Keratinocyte (primary cell): ENCODE measurements at regions not wholly inside any gene's neighbourhood (a gene's known extent, or its start where the extent isn't known, plus 50 kb on each side); places are given as distances from the start of the nearest gene placed in this dataset.

Source experiments
- DNase-seq: peaks from one replicate; pipeline ENCODE4 v3.0.0-alpha.2; 2011; ENCODE audit warnings: low read depth, missing footprints, low spot score
- FAIRE-seq: peaks from 2 replicates; lab custom pipeline; 2011; peaks lifted over from hg19 to GRCh38; lab: Jason Lieb, UNC
- H2AFZ ChIP-seq: 2 replicates; pipeline ENCODE4 v1.6.0; 2012; ENCODE audit warnings: low read length, control low read depth, inconsistent platforms; ENCODE audit not compliant: control insufficient read depth
- H3K27ac ChIP-seq: 2 replicates; pipeline ENCODE4 v1.5.1; 2011; ENCODE audit warnings: low read length; ENCODE audit not compliant: control insufficient read depth, insufficient read depth
- H3K27me3 ChIP-seq: 3 replicates; pipeline ENCODE4 v1.6.0; 2011; ENCODE audit warnings: low read length; ENCODE audit not compliant: control insufficient read depth, insufficient read depth; ENCODE audit errors: extremely low read depth
- H3K36me3 ChIP-seq, 2 experiments: 2 replicates in 1 of 2; 3 replicates in 1 of 2; pipeline ENCODE4 v1.5.1; 2011; ENCODE audit warnings: low read length in 2 of 2, mild to moderate bottlenecking in 1 of 2; ENCODE audit not compliant: control insufficient read depth in 2 of 2, insufficient read depth in 2 of 2; ENCODE audit errors: extremely low read depth in 1 of 2
- H3K4me1 ChIP-seq: 3 replicates; pipeline ENCODE4 v1.5.1; 2011; ENCODE audit warnings: low read length; ENCODE audit not compliant: control insufficient read depth, insufficient read depth; ENCODE audit errors: extremely low read depth
- H3K4me2 ChIP-seq: 3 replicates; pipeline ENCODE4 v1.6.0; 2011; ENCODE audit warnings: low read depth, low read length; ENCODE audit not compliant: control insufficient read depth, insufficient read depth; ENCODE audit errors: extremely low read depth
- H3K4me3 ChIP-seq, 3 experiments: fragments of 200-600 bp in 1 of 3; sonication (generic) in 1 of 3; 2 replicates in 2 of 3; 3 replicates in 1 of 3; pipeline ENCODE4 v1.5.1; 2011 to 2016; ENCODE audit warnings: low read length in 3 of 3, mild to moderate bottlenecking in 3 of 3, control low read depth in 2 of 3, inconsistent platforms in 1 of 3, low read depth in 1 of 3, mixed read lengths in 1 of 3, mixed run types in 1 of 3, moderate library complexity in 1 of 3; ENCODE audit not compliant: control insufficient read depth in 2 of 3, insufficient read depth in 2 of 3; ENCODE audit errors: extremely low read depth in 1 of 3
- H3K79me2 ChIP-seq: 2 replicates; pipeline ENCODE4 v1.6.0; 2012; ENCODE audit warnings: low read length; ENCODE audit not compliant: control insufficient read depth, insufficient read depth
- H3K9ac ChIP-seq: 3 replicates; pipeline ENCODE4 v1.6.0; 2011; ENCODE audit warnings: low read length; ENCODE audit not compliant: control insufficient read depth, insufficient read depth; ENCODE audit errors: extremely low read depth
- H3K9me1 ChIP-seq: 3 replicates; pipeline ENCODE4 v1.6.0; 2011; ENCODE audit warnings: low read length; ENCODE audit not compliant: control insufficient read depth, insufficient read depth; ENCODE audit errors: extremely low read depth
- H3K9me3 ChIP-seq: 2 replicates; pipeline ENCODE4 v1.5.1; 2012; ENCODE audit warnings: low read depth, low read length; ENCODE audit not compliant: control insufficient read depth
- H4K20me1 ChIP-seq: 3 replicates; pipeline ENCODE4 v1.6.0; 2011; ENCODE audit warnings: low read length; ENCODE audit not compliant: control insufficient read depth, insufficient read depth; ENCODE audit errors: extremely low read depth
- EZH2 ChIP-seq: IDR thresholded peaks from one replicate; pipeline ENCODE4 v1.6.1; 2012; ENCODE audit warnings: inconsistent platforms, mild to moderate bottlenecking, low read length, moderate library complexity
- dilution Hi-C: fragments of 300-500 bp; cut with MboI; formaldehyde crosslinking; loops from one replicate; pipeline ENCODE4 v1.7.0; 2020; ENCODE audit warnings: low sequenced_read_pairs; ENCODE audit not compliant: extremely low pct_ligation_motif_present
- TF ChIP-seq, protein P1 (sequence below), 3 experiments: IDR thresholded peaks in 1 of 3; conservative IDR thresholded peaks in 1 of 3; optimal IDR thresholded peaks in 1 of 3; 2 replicates in 2 of 3; 3 replicates in 1 of 3; pipeline versions ENCODE3 to v1.5.1; 2011; ENCODE audit warnings: low read length in 3 of 3, mild to moderate bottlenecking in 3 of 3, moderate library complexity in 2 of 3, control low read depth in 1 of 3, inconsistent platforms in 1 of 3; ENCODE audit not compliant: insufficient read depth in 2 of 3; ENCODE audit errors: extremely low read depth in 1 of 3

DNA sequence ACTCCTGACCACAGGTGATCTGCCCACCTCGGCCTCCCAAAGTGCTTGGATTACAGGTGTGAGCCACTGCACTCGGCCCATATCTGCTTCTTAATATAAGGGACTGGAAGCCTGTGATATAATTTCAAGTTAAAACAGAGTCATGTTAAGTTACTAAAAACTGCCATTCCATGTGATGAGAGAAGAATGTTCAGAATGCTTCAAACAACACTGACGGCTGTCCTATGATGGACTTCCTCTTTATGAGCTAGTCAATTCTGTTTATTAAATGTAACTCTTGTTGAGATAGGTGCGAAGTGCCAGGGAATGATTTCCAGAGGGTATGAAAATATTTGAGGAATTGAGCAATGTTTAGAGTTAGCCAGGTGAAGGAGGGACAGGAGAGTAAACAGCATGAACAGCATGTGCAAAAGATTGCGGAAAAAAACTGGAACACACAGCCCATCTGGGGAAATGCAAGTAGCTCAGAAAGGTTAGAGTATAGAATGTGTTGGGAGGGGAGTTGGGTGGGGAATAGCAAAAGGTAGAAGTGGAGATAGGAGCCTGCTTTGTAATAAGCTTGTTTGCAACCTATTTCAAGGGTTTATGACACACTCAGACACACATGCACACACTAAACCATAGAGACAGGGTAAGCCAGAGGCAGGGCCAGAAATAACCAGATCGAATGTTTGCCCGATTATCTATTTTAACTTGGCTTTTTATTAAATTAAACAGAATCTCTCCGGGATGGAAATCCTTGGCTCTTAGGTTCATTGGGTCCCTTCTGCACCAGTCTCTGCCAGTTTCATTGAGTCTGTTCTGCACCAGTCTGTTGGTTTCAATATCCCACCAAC lies 135.6 kb upstream of the COX10 start:
- Histone ChIP-seq H3K9ac (no peak overlapping the region), H2AFZ (no peak overlapping the region), H3K4me2 (no peak overlapping the region), H3K9me1 (no peaks in the 10 kb centered on the region), H3K4me3 (no peak overlapping the region), H3K9me3 (no peaks in the 10 kb centered on the region), H3K36me3 (no peaks in the 10 kb centered on the region), H3K27me3 (no peaks in the 10 kb centered on the region), H4K20me1 (no peaks in the 10 kb centered on the region), H3K27ac (no peak overlapping the region), H3K4me1 (peaks cover 12% of the 10 kb centered on the region), H3K79me2 (no peaks in the 10 kb centered on the region)
- dilution Hi-C loops, result no loop called here
- FAIRE-seq, result no peak
- DNase-seq, result no peak
- TF ChIP-seq, protein P1, sequence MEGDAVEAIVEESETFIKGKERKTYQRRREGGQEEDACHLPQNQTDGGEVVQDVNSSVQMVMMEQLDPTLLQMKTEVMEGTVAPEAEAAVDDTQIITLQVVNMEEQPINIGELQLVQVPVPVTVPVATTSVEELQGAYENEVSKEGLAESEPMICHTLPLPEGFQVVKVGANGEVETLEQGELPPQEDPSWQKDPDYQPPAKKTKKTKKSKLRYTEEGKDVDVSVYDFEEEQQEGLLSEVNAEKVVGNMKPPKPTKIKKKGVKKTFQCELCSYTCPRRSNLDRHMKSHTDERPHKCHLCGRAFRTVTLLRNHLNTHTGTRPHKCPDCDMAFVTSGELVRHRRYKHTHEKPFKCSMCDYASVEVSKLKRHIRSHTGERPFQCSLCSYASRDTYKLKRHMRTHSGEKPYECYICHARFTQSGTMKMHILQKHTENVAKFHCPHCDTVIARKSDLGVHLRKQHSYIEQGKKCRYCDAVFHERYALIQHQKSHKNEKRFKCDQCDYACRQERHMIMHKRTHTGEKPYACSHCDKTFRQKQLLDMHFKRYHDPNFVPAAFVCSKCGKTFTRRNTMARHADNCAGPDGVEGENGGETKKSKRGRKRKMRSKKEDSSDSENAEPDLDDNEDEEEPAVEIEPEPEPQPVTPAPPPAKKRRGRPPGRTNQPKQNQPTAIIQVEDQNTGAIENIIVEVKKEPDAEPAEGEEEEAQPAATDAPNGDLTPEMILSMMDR (optimal IDR thresholded peaks at IDR 0.05 in 1 of 3, IDR thresholded peaks at IDR 0.05 in 1 of 3, conservative IDR thresholded peaks at IDR 0.05 in 1 of 3; ENCODE audit: extremely low read depth in 1 of 3, insufficient read depth in 2 of 3, low read length in 3 of 3), result no peak
- TF ChIP-seq EZH2, result no peak

- H3K27me3 ChIP-seq, result no peaks in the 10 kb centered on the region
- H3K4me3 ChIP-seq, result no peak overlapping the region
- DNase-seq (no peak), FAIRE-seq (no peak)
- H4K20me1 ChIP-seq, result no peaks in the 10 kb centered on the region
- H2AFZ ChIP-seq, result no peak overlapping the region
- no peaks in the 10 kb centered on the region for H3K36me3 ChIP-seq
- H3K9me1 ChIP-seq, result no peaks in the 10 kb centered on the region
- H3K4me2 ChIP-seq, result no peak overlapping the region
- H3K4me1 ChIP-seq, result no peaks in the 10 kb centered on the region
- no peak overlapping the region for H3K27ac ChIP-seq
- dilution Hi-C loops, result no loop called here
- H3K79me2 ChIP-seq, result no peaks in the 10 kb centered on the region
- no peaks in the 10 kb centered on the region for H3K9me3 ChIP-seq
- no peak for TF ChIP-seq EZH2
- TF ChIP-seq, protein P1 (optimal IDR thresholded peaks at IDR 0.05 in 1 of 3, IDR thresholded peaks at IDR 0.05 in 1 of 3, conservative IDR thresholded peaks at IDR 0.05 in 1 of 3; ENCODE audit: extremely low read depth in 1 of 3, insufficient read depth in 2 of 3, low read length in 3 of 3), result peak in 2 of 3 experiments; percentile 5 to 22
- no peak overlapping the region for H3K9ac ChIP-seq
Measured at GRCh38 chr17:13939222-13939621, 130.1 kb upstream of the COX10 start.
